ENCODE measurements at regions not wholly inside any gene's neighbourhood (a gene's known extent, or its start where the extent isn't known, plus 50 kb on each side); places are given as distances from the start of the nearest gene placed in this dataset.

DNA sequence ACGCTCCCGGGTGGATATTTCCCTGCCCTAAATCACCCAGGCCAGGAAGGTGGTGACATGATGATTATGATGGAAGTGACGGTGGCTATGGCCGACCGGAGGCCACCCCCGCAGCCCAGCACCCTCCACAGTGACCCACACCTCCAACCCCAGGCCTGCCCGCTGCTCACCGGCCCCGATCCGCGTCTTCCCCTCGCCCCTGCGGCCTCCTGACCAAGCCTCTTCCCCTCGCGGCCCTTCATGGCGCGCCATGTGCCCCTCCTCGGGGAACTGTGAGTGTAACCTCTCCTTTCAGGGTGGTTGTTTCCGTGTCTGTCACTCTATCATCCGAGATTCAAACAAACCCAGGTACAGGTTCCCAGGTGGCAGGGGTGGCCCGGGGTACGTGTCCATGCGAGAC is 78.3 kb downstream of the UNCX start:
- no peak overlapping the region for H4K8ac ChIP-seq (ENCODE audit: low read depth, low read length)
- H3K27me3 ChIP-seq (ENCODE audit: insufficient read depth, low read length, poor library complexity): no peaks in the 10 kb centered on the region
- no peak overlapping the region for H3K18ac ChIP-seq (ENCODE audit: low read length)
- H2BK15ac ChIP-seq (replicated peaks; ENCODE audit: low read depth): no peak overlapping the region
- no CpG with 5 or more reads among the region's 23 CpGs for WGBS (ENCODE audit: extremely low coverage, insufficient coverage, low lambda C conversion rate)
- H3K4me1 ChIP-seq (ENCODE audit: control insufficient read depth, low read depth, low read length): no peaks in the 10 kb centered on the region
- no peaks in the 10 kb centered on the region for H3K36me3 ChIP-seq (ENCODE audit: control insufficient read depth, insufficient read depth, low read length)
- H3K4me3 ChIP-seq (ENCODE audit: low read length): no peak overlapping the region
- H2BK5ac ChIP-seq (ENCODE audit: low read length): no peak overlapping the region
- DNase-seq: no peak
- H4K5ac ChIP-seq (ENCODE audit: low read length): no peak overlapping the region
- no peak overlapping the region for H3K23ac ChIP-seq (ENCODE audit: low read length)
- H3K56ac ChIP-seq (ENCODE audit: low read length): no peak overlapping the region
- H2BK120ac ChIP-seq (ENCODE audit: low read depth, low read length): no peak overlapping the region
- H3K4ac ChIP-seq (ENCODE audit: low read depth, low read length): no peak overlapping the region
- H3K4me2 ChIP-seq (ENCODE audit: low read length): no peak overlapping the region
- no peak overlapping the region for H3K27ac ChIP-seq (ENCODE audit: low read depth, low read length)
- no peaks in the 10 kb centered on the region for H3K79me1 ChIP-seq (ENCODE audit: low read length)
- no peak overlapping the region for H3K9ac ChIP-seq (ENCODE audit: low read length)
- H2AK5ac ChIP-seq (ENCODE audit: low read length): no peak overlapping the region
- no peaks in the 10 kb centered on the region for H3K79me2 ChIP-seq (ENCODE audit: control insufficient read depth, insufficient read depth, low read length)

DNA sequence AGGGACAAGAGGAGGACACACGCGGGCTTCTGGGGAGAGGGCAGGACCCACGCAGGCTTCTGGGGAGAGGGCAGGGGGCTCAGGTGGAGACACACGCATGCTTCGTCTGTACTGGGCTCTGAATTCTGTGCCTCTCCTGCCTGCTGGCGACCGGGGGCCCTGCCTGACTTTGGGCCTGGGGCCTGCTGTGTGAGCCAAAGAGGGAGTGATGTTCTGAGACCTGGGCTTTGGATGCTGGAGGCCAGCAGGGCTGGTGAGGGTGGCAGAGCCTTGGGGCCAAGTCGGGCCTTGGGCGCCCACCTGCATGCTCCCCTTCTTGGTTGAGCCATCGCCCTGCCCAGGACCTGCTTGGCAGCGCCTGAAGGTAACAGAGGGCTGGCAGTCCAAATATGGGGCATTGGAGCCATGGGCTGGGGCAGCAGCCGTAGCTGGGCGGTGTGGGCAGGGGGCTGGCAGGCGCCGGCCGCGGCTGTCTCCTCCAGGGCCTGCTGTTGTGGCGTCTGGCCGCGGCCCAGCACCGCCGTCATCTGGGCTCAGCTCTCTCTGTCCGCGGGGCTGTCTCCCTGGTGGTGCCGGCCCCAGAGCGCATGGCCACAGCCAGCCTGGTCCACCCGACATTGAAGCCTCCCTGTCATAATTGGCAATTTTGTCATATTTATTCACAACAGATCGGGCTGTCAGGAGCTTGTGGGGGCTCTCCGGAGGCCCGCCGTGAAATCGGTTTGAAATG is 78.9 kb downstream of the UNCX start:
- Histone ChIP-seq H3K27me3 (ENCODE audit: insufficient read depth, low read length, poor library complexity) (no peaks in the 10 kb centered on the region), H3K18ac (ENCODE audit: low read length) (no peak overlapping the region), H3K4me1 (ENCODE audit: control insufficient read depth, low read depth, low read length) (no peaks in the 10 kb centered on the region), H3K79me1 (ENCODE audit: low read length) (no peaks in the 10 kb centered on the region), H2BK120ac (ENCODE audit: low read depth, low read length) (no peak overlapping the region), H3K56ac (ENCODE audit: low read length) (no peak overlapping the region), H4K8ac (ENCODE audit: low read depth, low read length) (no peak overlapping the region), H3K9ac (ENCODE audit: low read length) (no peak overlapping the region), H3K36me3 (ENCODE audit: control insufficient read depth, insufficient read depth, low read length) (no peaks in the 10 kb centered on the region), H2BK15ac (replicated peaks; ENCODE audit: low read depth) (no peak overlapping the region), H2AK5ac (ENCODE audit: low read length) (no peak overlapping the region), H3K79me2 (ENCODE audit: control insufficient read depth, insufficient read depth, low read length) (no peaks in the 10 kb centered on the region), H3K4ac (ENCODE audit: low read depth, low read length) (no peak overlapping the region), H3K23ac (ENCODE audit: low read length) (no peak overlapping the region), H3K4me3 (ENCODE audit: low read length) (no peak overlapping the region), H3K27ac (ENCODE audit: low read depth, low read length) (no peak overlapping the region), H4K5ac (ENCODE audit: low read length) (no peak overlapping the region), H2BK5ac (ENCODE audit: low read length) (no peak overlapping the region), H3K4me2 (ENCODE audit: low read length) (no peak overlapping the region)
- DNase-seq: no peak
- WGBS (ENCODE audit: extremely low coverage, insufficient coverage, low lambda C conversion rate): no CpG with 5 or more reads among the region's 32 CpGs

DNA sequence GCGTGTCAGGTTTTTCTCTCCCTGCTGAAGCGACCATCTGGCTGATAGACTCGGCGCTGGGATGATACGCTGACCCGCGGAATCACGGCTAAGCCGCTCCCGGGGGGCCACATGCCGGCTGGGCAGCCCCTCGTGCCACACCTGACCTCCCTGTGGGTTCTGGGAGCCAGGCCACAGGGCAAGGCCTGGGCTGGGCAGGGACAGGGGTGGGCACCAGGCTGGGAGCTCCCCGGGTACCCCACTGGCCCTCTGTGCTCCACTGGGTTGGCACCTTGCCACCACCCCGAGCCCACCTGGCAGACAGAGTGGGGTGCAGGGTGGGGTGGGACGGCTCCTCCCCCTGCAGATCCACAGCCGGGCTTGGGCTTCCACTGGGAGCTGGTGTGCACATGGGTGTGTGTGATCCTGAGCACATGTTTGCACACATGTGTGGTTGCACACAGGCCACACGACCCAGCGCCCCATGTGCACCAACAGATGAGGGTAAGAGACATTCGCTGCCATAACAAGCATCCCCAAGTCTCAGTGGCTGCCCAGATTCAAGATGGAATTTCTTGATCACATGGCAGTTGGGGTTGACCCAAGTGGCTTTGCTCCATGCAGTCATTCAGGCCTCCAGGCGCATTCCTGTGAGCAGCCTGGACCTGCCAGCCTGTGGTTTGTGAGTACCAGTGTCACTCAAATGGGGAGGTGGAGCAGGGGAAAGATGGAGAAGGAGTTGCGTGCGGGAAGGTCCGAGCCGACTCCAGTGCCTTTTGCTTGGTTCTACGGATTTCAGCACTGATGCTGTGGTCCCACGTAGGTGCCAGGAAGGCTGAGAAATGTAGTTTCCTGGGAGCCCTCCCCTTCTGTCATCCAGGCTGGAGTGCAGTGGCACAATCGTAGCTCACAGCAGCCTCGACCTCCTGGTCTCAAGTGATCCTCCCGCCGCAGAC is 79.7 kb downstream of the UNCX start:
- Histone ChIP-seq H3K36me3 (ENCODE audit: control insufficient read depth, insufficient read depth, low read length) (no peaks in the 10 kb centered on the region), H2BK5ac (ENCODE audit: low read length) (no peak overlapping the region), H3K4me3 (ENCODE audit: low read length) (no peak overlapping the region), H4K5ac (ENCODE audit: low read length) (no peak overlapping the region), H3K23ac (ENCODE audit: low read length) (no peak overlapping the region), H3K4me1 (ENCODE audit: control insufficient read depth, low read depth, low read length) (no peaks in the 10 kb centered on the region), H4K8ac (ENCODE audit: low read depth, low read length) (no peak overlapping the region), H3K27ac (ENCODE audit: low read depth, low read length) (no peak overlapping the region), H2AK5ac (ENCODE audit: low read length) (no peak overlapping the region), H3K18ac (ENCODE audit: low read length) (no peak overlapping the region), H3K27me3 (ENCODE audit: insufficient read depth, low read length, poor library complexity) (no peaks in the 10 kb centered on the region), H3K79me2 (ENCODE audit: control insufficient read depth, insufficient read depth, low read length) (no peaks in the 10 kb centered on the region), H3K4ac (ENCODE audit: low read depth, low read length) (no peak overlapping the region), H3K56ac (ENCODE audit: low read length) (no peak overlapping the region), H2BK15ac (replicated peaks; ENCODE audit: low read depth) (no peak overlapping the region), H3K79me1 (ENCODE audit: low read length) (no peaks in the 10 kb centered on the region), H3K9ac (ENCODE audit: low read length) (no peak overlapping the region), H2BK120ac (ENCODE audit: low read depth, low read length) (no peak overlapping the region), H3K4me2 (ENCODE audit: low read length) (no peak overlapping the region)
- peak; percentile 62 for DNase-seq
- no CpG with 5 or more reads among the region's 30 CpGs for whole genome bisulfite sequencing (ENCODE audit: extremely low coverage, insufficient coverage, low lambda C conversion rate)

DNA sequence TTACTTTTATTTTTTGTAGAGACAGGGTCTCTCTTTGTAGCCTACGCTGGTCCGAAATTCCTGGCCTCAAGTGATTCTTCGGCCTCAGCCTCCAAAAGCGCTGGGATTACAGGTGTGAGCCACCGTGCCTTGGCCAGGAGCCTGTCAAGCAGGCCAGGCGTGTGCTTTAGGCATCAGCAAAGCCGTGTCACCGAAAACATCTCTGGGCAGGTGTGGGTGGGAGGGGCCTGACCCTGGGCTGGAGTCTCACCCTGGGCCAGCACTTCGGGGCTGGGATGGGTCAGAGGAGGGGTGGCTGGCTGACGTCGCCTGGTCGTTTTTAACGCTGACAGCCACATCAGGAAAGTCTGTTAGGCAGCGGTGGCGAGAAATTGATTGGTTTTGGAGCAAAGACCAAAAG is 80.9 kb downstream of the UNCX start:
- Histone ChIP-seq H3K79me2 (ENCODE audit: control insufficient read depth, insufficient read depth, low read length) (no peaks in the 10 kb centered on the region), H2BK15ac (replicated peaks; ENCODE audit: low read depth) (no peak overlapping the region), H3K4me3 (ENCODE audit: low read length) (no peak overlapping the region), H3K4ac (ENCODE audit: low read depth, low read length) (no peak overlapping the region), H4K5ac (ENCODE audit: low read length) (no peak overlapping the region), H3K4me2 (ENCODE audit: low read length) (no peak overlapping the region), H2BK120ac (ENCODE audit: low read depth, low read length) (no peak overlapping the region), H3K4me1 (ENCODE audit: control insufficient read depth, low read depth, low read length) (no peaks in the 10 kb centered on the region), H3K9ac (ENCODE audit: low read length) (no peak overlapping the region), H2BK5ac (ENCODE audit: low read length) (no peak overlapping the region), H2AK5ac (ENCODE audit: low read length) (no peak overlapping the region), H4K8ac (ENCODE audit: low read depth, low read length) (no peak overlapping the region), H3K56ac (ENCODE audit: low read length) (no peak overlapping the region), H3K36me3 (ENCODE audit: control insufficient read depth, insufficient read depth, low read length) (no peaks in the 10 kb centered on the region), H3K27me3 (ENCODE audit: insufficient read depth, low read length, poor library complexity) (no peaks in the 10 kb centered on the region), H3K23ac (ENCODE audit: low read length) (no peak overlapping the region), H3K18ac (ENCODE audit: low read length) (no peak overlapping the region), H3K79me1 (ENCODE audit: low read length) (no peaks in the 10 kb centered on the region), H3K27ac (ENCODE audit: low read depth, low read length) (no peak overlapping the region)
- no CpG with 5 or more reads among the region's 15 CpGs for WGBS (ENCODE audit: extremely low coverage, insufficient coverage, low lambda C conversion rate)
- DNase-seq: no peak

DNA sequence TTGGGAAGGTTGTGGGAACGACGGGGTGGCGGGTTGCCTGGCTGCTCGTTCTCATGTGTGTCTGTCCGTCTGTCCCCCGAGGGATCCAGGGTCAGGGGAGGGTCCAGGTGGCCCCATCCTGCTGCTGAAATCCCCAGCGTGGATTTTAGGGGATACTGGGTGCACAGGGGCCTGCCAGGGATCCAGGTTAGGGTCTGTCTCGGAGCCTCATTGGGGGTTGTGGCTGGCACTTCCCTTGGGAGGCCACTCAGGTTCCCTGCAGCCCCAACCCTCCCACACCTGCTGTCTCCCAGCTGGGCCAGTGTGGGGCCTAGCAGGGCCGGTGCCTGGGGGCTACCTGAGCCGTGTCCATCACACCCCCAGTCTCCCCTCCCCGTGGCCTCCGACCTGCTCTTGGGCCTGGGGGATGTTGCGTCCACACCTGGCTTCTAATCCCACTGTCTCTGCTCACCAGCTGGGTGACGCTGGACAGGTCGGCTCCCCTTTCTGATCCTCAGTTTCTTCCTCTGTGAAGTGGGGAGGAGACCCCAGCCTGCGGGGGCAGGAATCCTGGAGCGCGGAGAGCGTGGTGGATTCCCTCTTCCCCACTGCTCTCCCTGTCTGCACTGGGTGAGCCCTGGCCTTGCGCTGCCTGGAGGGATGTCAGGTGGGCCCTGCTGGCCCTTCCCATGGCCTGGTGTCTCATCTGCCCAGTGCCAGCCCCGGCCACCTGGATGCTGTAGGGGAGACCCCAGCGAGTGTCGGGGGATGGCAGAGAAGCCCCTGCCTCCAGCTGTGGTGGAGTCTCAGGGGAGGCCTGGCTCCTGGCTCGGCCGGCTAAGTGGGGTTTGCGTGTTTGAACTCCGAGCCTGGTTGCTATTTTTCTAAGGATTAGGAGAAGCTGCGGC is 81.6 kb downstream of the UNCX start:
- H3K4me2 ChIP-seq (ENCODE audit: low read length): no peak overlapping the region
- H3K18ac ChIP-seq (ENCODE audit: low read length): no peak overlapping the region
- H2BK120ac ChIP-seq (ENCODE audit: low read depth, low read length): no peak overlapping the region
- no peak overlapping the region for H2BK15ac ChIP-seq (replicated peaks; ENCODE audit: low read depth)
- H3K9ac ChIP-seq (ENCODE audit: low read length): no peak overlapping the region
- no peak overlapping the region for H4K5ac ChIP-seq (ENCODE audit: low read length)
- H2BK5ac ChIP-seq (ENCODE audit: low read length): no peak overlapping the region
- H3K79me1 ChIP-seq (ENCODE audit: low read length): no peaks in the 10 kb centered on the region
- H3K79me2 ChIP-seq (ENCODE audit: control insufficient read depth, insufficient read depth, low read length): no peaks in the 10 kb centered on the region
- no peak for DNase-seq
- no peak overlapping the region for H3K4ac ChIP-seq (ENCODE audit: low read depth, low read length)
- no peak overlapping the region for H2AK5ac ChIP-seq (ENCODE audit: low read length)
- H3K27ac ChIP-seq (ENCODE audit: low read depth, low read length): no peak overlapping the region
- H3K36me3 ChIP-seq (ENCODE audit: control insufficient read depth, insufficient read depth, low read length): no peaks in the 10 kb centered on the region
- H4K8ac ChIP-seq (ENCODE audit: low read depth, low read length): no peak overlapping the region
- no peak overlapping the region for H3K4me3 ChIP-seq (ENCODE audit: low read length)
- no CpG with 5 or more reads among the region's 28 CpGs for WGBS (ENCODE audit: extremely low coverage, insufficient coverage, low lambda C conversion rate)
- no peaks in the 10 kb centered on the region for H3K27me3 ChIP-seq (ENCODE audit: insufficient read depth, low read length, poor library complexity)
- no peaks in the 10 kb centered on the region for H3K4me1 ChIP-seq (ENCODE audit: control insufficient read depth, low read depth, low read length)
- H3K23ac ChIP-seq (ENCODE audit: low read length): no peak overlapping the region
- H3K56ac ChIP-seq (ENCODE audit: low read length): no peak overlapping the region

All from mesendoderm (in vitro differentiated cells).